GM12872 (cell line): ENCODE measurements at regions not wholly inside any gene's neighbourhood (a gene's known extent, or its start where the extent isn't known, plus 50 kb on each side); places are given as distances from the start of the nearest gene placed in this dataset.

Experiments used
- CTCF ChIP-seq: IDR thresholded peaks from 3 replicates; pipeline ENCODE4 v1.5.1; 2011; ENCODE audit warnings: low read depth, mild to moderate bottlenecking, low read length, moderate library complexity; ENCODE audit not compliant: insufficient read depth

- no peak for TF ChIP-seq CTCF
Measured at GRCh38 chr4:184955636-184956035, 62.7 kb upstream of the HELT start.

GRCh38 chr4:184957446-184958115 lies 60.7 kb upstream of the HELT start:
- TF ChIP-seq CTCF, result no peak

- no peak for TF ChIP-seq CTCF
Measured at GRCh38 chr4:184958127-184958922, 60.0 kb upstream of the HELT start.

- no peak for TF ChIP-seq CTCF
Measured at GRCh38 chr4:184958923-184959210, 59.4 kb upstream of the HELT start.

GRCh38 chr4:184959309-184959708 lies 59.0 kb upstream of the HELT start:
- no peak for TF ChIP-seq CTCF

- TF ChIP-seq CTCF, result no peak
Measured at GRCh38 chr4:184959786-184960185, 58.5 kb upstream of the HELT start.

GRCh38 chr4:184960505-184960971 lies 57.8 kb upstream of the HELT start:
- TF ChIP-seq CTCF, result no peak
